Superior temporal gyrus (tissue), 1 donor: ENCODE measurements at regions not wholly inside any gene's neighbourhood (a gene's known extent, or its start where the extent isn't known, plus 50 kb on each side); places are given as distances from the start of the nearest gene placed in this dataset.
A peak's percentile ranks its signal among the peaks of the same experiment; 100 is the strongest.
"Not testable (repeated sequence)": the region's sequence is repeated elsewhere in the genome, so short reads cannot be mapped to it uniquely, and the experiment has no call there.

Source experiments
- DNase-seq: peaks from one replicate; pipeline ENCODE4 v3.0.0-alpha.2; 2016; ENCODE audit errors: extremely low spot score

DNA sequence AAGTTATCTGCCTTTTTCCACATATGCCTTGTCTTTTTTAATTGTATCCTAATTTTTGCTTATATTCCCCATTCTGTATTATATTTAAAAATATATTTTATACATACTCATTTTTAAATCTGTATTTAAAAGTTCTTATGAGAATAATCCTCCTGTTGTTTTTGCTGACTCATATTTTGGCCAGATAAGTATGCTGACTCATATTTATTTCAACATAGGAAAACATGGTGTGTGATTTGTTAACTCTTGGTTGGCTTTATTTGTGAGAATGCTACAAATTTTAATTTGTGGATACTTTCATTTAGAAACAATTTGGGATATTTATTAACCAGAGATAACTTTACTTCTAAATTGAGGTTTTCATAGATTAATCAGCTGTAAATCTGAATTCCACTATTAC lies 587.7 kb downstream of the CPS1 start:
- no peak for DNase-seq

DNA sequence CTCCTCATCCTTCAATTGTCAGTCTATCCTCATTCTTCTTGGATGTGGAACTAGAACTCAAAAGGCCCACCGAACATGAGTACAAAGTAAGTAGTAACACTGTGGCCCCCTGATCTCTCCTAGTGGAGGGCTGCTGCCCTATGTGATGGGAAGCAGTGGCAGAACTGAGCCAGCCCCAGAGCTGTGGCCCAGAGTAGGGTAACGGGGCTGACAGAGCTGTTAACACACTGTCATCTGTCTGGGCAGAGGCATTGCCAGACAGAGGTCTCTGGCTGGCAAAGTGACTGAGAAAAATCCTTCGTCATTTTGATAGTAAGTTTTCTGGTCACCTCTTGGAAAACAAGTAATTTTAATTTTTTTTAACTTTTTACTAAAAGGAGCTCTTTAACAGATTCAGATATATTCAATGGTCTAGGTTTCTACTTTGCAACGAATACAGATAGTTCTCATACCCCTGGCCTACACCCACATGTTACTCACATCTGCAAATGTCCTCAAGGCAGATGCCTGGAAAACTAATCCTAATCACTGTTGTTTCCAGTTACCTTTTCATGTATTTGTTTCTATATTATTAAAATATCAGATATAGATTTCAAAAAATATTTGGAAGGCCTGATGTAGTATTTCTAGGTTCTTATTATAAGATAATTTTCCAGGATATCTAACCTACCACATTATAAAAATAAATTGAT lies 588.7 kb downstream of the CPS1 start:
- no peak for DNase-seq

DNA sequence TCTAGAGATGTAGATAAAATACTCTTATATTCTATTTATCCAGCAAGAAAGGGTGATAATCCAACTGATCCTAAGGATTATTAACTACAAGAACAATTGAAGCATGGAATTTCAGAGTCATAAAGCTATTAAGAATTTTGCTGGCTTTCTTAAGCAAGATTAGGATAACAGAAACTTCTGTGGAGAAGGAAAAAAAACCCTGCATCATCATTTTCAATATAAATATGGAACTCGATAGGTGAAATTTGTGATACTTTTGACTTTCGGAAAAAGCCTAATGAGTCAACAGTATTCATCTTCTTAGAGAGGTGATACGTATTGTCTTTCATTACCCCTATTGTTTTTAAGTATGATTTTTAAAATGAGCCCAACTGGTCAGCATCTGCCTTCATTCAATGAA lies 593.3 kb downstream of the CPS1 start:
- DNase-seq: no peak

DNA sequence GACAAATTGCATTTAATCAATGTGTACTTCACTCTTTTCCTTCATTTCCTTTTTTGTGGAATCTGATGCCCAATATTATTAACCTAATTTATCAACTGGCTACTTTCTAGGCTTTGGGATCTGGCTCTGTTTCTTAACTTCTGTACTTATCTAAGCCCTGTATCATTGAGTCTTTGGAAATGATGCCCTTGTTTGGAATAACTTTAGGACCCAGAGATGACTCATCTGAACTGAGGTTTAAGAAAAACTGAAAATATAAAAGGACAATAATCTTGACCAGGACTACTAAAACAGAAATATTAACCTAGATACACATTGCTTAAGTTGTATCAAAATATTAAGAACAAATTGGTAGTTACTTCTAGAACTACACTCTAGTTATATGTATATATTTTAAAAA lies 600.8 kb downstream of the CPS1 start:
- no peak for DNase-seq

DNA sequence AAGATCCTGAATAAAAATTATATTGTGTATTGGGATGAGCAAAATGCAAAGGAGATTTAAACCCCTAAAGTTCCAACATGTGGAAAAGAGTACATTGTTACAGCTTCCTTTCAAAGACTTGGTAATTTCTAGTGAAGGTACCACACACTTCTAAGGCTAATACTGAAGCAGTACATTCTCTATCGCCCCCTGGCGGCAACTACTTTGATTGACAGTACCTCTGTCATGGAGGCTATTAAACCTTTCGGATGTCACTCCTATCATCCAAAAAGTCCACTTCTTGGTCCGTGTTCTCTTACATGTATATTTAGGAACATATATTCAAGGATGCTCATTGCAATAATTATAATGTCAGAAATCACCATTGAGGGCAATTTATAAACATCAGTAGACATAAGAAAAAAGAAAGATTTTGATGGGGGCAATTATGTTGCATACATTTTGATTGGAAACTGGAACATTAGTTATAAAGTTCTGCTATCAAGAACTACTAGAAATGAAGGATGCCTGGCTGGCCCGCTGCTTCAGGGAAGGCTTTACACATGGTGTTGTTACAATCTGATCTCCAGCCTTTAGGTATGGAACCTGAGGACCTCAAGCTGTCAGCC lies 601.6 kb downstream of the CPS1 start:
- peak; percentile 94 for DNase-seq

DNA sequence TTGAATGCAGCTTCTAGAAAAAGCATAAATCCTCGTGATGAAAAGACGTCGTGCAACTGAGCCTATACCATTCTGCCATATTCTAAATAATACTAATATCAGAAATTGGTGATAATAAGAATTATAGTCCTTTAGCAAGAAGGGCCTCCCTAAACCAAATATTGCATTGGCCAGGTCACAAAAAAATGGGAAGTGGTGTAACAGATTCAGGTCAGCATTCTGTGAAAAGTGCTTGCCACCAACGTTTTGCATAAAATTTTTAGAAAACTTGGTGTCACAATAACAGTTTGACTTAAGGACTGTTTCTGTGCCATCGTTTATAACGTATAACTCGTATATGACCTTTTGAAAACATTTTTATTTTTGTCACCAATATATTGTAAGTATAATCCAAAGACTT lies 603.6 kb downstream of the CPS1 start:
- no peak for DNase-seq

DNA sequence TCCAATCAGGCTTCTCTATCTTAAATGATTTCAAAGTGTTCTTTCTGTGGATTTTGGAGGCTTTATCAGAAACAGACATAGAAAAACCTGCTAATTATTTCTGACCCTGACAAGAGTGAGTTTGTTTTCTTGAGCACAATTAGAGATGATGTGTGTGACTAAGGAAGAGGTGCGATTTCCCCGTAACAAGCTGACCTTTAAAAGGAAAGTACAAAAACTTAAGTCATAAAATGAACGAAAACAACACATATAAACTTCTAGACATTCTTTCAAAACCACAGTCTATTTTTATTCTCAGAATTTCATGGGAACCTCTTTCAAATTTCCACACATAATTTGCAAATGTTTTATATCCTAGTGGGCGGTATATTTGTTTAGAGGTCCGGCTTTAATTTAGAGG lies 604.8 kb downstream of the CPS1 start:
- DNase-seq: no peak

DNA sequence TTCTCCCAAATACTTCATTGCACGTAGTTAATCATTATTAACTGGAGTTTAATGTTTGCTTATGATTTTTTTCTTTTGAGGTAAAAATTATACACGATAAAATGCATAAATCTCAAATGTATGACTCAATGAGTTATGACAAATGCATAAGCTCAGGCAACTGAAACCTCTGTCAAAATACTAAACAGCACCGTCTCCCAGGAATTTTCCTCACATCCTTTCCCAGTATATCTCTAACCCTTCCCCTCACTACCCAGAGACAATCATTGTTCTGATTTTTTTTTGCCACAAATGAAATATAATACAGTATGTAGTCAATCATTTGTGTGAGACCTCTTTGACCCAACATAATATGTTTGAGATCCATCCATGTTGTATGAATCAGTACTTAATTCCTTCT lies 606.5 kb downstream of the CPS1 start:
- no peak for DNase-seq

DNA sequence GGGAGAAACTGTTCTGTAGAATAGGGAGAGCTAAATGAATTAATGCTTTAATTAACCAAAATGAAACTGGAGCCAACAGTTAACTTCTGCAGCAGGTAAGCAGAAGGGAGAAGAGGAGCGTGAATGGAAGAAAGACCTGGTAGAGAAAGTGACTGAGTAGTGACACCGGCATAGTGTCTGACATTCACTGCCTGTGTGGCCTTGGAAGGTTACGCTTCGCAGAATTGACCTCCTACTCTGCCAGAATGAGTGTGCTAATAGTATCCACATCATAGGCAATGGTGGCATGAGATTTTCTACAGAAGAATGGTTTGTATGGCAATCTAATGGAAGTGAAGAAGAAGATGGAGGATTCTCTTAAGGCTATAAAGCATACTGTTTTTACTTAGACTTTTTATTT lies 614.4 kb downstream of the CPS1 start:
- DNase-seq: no peak

DNA sequence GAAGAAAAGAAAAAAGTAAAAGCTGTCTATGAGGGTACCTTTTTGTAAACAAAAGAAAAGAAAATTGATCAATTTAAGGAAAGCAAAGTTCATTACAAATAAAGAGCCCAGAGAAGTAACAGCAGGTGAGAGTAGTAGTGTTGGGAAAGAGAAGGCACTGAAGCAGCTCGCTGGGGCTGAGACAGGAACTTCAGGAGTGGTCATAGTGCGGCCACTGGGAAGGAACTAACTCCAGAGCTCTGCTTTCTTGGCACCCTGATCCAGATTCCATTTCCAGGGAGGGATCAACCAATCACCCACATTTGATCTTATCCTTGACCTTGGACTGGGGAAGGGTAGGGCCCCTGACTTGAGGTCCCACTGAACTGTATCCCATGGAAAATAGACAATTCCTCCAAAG lies 617.6 kb downstream of the CPS1 start:
- DNase-seq: no peak

DNA sequence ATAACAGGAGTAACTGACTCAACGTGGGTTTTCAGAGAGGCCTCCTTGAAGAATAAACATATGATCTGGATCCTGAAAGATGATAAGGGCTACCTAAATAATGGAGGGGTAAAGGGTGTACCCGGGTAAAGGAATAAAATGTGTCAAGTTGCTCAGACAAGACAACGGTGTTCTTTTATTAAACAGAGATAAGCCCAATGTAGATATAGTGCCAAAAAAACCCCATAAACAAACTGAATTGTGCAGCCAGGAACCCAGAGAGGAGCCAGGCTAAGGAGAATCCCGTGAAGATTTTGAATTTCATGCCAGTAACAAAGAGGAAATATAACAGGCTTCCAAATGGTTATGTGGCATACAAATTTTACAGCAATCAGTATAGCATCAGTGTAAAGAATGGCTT lies 618.2 kb downstream of the CPS1 start:
- DNase-seq: no peak

DNA sequence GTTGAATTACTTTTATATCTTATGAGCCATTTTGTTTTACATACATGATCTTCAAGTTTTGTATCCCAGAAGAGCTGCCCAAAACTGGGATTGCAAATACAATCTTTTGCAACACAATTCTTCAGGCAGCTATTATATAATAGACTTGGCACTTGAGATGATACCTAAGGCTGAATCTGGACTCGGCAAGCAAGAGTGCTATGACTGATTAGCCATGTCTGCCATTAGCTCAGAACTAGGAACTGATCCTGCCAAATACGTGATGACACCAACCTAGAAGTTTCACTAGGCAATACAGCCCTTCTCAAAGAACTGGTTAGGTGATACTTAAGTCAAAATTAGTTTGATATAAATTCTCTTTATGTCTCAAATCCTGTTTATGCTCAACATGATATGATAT lies 619.6 kb downstream of the CPS1 start:
- no peak for DNase-seq

DNA sequence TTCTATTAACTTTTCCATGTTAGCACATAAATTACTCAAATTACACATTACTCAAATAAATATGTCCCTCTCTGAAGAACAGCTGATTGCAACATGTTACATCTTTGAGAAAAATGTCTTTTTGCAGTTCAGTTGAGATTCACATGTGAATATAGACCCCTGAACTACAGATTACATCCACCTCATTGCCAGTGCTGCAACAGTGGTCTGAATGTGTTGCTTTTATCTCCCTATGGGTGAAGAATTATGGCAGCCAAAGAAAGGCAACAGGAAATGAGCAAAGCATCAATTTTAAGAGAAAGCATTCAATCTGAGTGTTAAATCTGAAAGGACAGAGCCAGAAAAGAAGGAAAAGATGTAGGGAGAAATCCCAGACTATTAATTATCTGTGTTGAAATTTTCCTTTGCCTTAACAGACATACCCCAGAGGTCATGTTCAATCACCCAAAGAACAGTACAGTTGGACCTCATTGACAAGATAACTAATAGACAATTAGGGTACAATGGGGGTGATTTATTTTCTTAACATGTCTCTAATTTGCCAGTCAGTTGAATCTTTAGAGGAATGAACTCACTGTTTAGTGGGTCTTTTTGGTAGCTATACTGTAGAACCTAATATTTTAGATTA lies 620.2 kb downstream of the CPS1 start:
- no peak for DNase-seq

DNA sequence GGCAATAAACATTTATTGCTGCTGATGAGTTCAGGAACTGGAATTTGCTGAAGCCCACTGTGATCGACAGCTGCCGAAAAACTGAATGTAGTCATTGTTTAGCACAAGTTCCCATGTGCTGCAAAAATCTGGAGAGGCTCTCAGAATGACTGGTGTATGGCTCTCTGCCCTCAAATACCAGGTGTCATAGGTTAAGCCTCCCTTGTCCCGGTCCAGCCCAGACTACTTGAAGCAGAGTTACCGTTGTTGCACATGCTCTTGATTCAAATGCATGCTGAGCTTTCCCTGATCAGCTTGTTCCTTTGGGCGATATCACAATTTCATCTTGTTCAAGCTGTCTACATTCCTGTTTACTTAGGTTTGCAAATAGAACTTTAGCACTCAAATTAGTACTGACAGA lies 625.2 kb downstream of the CPS1 start:
- no peak for DNase-seq

DNA sequence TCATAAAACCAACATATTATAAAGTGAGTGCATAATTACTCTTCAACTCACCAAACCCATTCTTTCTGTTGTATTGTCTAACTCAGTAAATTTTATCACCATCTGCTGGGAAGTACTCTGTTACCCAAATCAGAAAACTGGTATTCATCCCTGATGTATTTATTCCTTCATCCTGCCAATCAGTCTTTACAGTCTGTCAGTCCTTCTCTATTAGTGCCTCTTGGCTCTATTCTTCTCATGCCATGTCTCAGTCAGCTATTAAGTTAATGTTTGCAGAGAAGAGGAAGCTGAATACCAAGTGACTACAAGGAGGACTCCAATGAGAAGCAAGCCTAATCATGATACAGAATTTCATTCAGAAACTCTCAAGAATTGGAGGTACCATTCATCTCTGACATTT lies 631.2 kb downstream of the CPS1 start:
- DNase-seq: no peak

DNA sequence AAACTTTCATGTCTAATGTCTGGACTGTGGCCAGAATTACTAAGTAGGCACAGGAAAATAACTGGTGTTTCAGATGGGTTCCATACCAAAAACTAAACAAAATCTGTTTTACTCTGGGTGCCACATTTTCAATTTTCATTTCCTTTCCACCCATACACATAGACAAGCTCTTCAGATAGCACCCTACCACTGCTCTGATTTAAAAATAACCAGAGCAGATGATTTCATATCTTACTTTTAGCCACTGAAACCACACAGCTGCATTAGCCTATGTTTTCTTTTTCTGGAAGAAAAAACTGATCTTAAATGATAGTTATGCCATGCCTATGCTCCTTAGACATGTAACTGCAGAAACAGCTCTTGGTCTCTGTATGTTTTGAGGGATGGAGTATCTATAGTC lies 647.6 kb downstream of the CPS1 start:
- no peak for DNase-seq

DNA sequence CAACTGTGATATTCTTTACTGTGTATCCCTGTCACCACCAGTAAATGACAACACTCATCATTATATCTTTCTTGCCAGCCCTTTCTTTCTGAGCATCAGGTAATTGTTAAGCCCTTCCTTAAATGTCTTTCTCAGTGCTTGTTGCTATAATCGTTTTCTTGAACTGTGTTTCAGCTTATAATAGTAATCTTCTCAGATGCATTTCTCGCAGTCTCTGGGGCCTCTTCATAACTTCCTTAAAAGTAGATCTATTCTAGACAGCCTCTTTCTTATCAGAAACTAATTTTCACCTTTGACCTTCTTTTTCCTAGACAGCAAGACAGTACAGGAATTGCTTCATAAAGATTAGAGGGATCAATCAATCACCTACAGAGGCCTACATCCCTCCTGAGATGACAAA lies 648.1 kb downstream of the CPS1 start:
- DNase-seq: no peak

DNA sequence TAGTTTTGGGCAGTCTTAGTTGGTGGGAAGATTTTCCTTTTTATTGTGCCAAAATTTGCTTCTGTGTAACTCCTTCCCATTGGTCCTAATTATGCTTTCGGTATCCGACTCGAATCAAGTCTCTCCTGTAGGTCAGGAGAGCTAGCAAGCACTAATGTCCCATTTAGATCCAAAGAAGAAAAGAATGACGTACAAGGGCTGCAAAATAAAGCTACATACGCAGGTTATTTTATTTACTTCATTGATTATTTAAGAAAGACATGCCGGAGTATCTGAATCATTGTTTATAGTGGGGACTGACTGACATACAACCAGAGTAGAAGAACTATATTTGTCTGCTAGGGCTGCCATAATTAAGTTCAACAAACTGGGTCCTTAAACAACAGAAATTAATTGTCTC lies 648.5 kb downstream of the CPS1 start:
- DNase-seq: no peak

DNA sequence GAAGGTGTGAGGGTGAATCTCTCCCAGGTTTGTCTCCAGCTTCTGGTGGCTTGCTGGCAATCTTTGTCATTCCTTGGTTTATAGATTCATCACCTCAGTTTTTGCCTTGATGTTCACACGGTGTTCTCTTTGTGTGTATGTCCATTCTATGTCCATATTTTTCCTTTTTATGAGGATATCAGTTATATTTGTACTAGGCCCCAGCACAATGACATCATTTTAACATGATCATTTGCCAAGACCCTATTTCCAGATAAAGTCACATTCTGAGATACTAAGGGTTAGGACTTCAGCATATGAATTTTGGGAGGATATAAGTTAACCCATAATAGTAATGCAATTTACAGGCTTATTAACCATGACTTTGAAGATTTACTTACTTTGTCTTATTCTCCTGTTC lies 649.0 kb downstream of the CPS1 start:
- no peak for DNase-seq

DNA sequence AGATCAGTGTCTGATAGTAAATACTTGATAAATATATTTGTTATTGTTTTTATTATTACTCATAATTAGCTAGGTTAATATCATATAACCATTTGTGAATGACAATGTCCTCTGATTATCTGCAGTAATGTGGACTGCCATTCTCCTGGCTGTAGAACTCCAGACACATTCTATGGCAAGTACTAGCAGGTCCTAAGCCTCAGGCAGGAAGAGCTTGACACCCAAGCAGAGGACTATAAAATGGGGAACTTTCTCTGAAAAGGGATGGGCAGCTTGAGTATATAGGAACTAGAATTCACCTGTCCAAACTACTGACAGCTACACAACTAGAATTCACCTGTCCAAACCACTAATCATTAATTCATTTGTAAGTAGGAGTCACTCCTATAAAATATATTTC lies 649.4 kb downstream of the CPS1 start:
- no peak for DNase-seq

DNA sequence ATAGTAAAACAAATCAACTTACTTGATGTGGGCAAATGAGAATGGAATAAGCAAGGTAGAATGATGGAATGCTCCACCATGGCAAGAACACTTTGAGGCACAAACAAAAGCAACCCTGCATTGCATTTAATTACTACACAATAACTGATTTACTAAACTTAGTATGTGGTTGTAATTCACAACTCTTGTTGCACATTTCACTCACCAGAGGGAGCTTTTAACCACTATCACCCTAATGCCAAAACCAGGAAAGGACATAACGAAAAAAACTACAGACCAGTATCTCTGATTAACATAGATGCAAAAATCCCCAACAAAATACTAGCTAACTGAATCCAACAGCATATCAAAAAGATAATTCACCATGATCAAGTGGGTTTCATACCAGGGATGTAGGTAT lies 659.8 kb downstream of the CPS1 start:
- no peak for DNase-seq

DNA sequence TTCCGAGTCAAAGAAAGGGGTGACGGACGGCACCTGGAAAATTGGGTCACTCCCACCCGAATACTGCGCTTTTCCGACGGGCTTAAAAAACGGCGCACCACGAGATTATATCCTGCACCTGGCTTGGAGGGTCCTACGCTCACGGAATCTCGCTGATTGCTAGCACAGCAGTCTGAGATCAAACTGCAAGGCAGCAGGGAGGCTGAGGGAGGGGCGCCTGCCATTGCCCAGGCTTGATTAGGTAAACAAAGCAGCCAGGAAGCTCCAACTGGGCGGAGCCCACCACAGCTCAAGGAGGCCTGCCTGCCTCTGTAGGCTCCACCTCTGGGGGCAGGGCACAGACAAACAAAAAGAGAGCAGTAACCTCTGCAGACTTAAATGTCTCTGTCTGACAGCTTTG lies 663.1 kb downstream of the CPS1 start:
- not testable (repeated sequence) for DNase-seq

DNA sequence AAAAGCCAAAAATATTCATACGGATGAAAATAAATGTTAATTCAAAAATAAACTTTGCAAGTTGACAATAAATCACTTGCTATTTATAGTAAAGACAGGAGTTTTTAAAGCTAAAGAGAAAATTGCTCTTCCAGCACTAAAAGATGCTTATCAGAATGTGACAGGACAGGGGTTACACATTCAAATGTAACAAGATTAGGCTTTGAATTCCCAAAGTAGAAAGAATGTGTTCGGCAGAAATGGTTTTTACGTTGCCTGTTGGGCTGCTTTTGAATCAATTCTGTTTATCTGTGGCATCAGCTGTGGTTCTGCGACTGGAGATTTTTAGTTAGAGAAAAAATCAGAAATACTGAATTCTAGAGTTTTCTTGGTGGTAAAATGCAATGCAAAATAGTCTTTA lies 669.4 kb downstream of the CPS1 start:
- no peak for DNase-seq

DNA sequence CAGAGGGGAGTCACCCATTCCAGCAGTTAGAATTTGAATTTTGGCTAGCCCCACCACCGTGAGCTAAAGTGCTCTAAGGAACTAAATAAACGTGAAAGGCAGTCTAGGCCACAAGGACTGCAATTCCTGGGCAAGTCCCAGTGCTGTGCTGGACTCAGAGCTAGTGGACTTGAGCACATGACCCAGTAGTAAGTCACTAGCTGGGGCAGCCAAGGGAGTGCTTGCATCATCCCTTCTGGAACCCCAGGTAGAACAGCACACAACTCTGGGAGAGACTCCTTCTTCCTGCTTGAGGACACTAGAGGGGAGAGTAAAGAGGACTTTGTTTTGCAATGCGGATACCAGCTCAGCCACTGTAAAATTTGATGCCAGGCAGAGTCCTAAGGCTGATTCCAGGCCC lies 672.2 kb downstream of the CPS1 start:
- DNase-seq: no peak
